ENCODE measurements at regions not wholly inside any gene's neighbourhood (a gene's known extent, or its start where the extent isn't known, plus 50 kb on each side); places are given as distances from the start of the nearest gene placed in this dataset.

DNA sequence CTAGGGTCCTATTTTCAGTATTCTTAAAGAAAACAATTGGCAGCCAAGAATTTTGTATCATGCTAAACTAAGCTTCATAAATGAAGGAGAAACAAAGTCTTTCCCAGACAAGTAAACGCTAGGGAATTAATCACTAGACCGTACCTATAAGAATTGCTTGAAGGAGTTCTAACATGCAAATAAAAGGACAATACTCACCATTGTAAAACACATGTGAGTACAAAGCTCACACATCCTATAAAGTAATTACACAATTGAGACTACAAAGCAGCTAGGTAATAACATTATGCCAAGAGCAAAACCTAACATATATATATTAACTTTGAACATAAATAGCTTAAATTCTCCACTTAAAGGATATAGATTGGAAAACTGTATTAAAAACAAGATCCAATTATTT, 147.4 kb downstream of the FAM83B start:
- Histone ChIP-seq H3K4me2 (ENCODE audit: low read depth, low read length, poor library complexity, severe bottlenecking) (no peak overlapping the region), H2AFZ (ENCODE audit: low read length) (no peak overlapping the region), H3K9ac (ENCODE audit: low read depth, low read length, poor library complexity, severe bottlenecking) (no peak overlapping the region), H3K4me3 (ENCODE audit: low read length, poor library complexity, severe bottlenecking) (no peak overlapping the region), H3K9me2 (replicated peaks; ENCODE audit: low read depth, low read length) (no peaks in the 10 kb centered on the region), H3K27me3 (ENCODE audit: insufficient read depth, low read length, poor library complexity, severe bottlenecking) (no peaks in the 10 kb centered on the region), H3K4me1 (ENCODE audit: insufficient read depth, low read length, poor library complexity, severe bottlenecking) (no peaks in the 10 kb centered on the region), H4K20me1 (ENCODE audit: insufficient read depth, low read length, poor library complexity, severe bottlenecking) (no peaks in the 10 kb centered on the region), H3F3A (ENCODE audit: low read depth) (no peaks in the 10 kb centered on the region), H3K36me3 (ENCODE audit: insufficient read depth, low read length) (no peaks in the 10 kb centered on the region), H3K79me2 (ENCODE audit: insufficient read depth, low read length) (no peaks in the 10 kb centered on the region), H3K9me3 (ENCODE audit: insufficient read depth, low read depth, low read length) (no peaks in the 10 kb centered on the region)
- TF ChIP-seq EZH2phosphoT487 (IDR thresholded peaks at IDR 0.05; ENCODE audit: borderline replicate concordance), result no peak
- TF ChIP-seq, protein P1, sequence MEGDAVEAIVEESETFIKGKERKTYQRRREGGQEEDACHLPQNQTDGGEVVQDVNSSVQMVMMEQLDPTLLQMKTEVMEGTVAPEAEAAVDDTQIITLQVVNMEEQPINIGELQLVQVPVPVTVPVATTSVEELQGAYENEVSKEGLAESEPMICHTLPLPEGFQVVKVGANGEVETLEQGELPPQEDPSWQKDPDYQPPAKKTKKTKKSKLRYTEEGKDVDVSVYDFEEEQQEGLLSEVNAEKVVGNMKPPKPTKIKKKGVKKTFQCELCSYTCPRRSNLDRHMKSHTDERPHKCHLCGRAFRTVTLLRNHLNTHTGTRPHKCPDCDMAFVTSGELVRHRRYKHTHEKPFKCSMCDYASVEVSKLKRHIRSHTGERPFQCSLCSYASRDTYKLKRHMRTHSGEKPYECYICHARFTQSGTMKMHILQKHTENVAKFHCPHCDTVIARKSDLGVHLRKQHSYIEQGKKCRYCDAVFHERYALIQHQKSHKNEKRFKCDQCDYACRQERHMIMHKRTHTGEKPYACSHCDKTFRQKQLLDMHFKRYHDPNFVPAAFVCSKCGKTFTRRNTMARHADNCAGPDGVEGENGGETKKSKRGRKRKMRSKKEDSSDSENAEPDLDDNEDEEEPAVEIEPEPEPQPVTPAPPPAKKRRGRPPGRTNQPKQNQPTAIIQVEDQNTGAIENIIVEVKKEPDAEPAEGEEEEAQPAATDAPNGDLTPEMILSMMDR (conservative IDR thresholded peaks at IDR 0.05; ENCODE audit: low read length), result no peak

DNA sequence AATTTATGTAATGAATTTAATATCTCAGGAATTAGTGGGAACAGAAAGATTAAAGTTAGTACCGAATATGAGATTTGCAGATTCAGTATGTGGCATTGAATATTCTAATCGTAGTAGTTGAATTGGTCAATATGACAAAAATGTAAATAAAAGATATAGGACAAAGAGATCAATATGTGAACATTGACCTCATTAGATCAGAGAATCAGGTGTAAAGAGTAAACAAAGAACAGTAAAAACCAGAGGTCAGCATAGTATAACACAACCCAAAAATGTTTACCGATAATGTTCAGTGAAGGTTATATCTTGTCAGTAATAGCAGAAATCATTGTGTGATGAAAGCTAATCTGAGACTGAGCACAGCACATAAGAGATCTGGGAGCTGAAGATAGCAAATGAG, 152.0 kb downstream of the FAM83B start:
- Histone ChIP-seq H3K9me2 (replicated peaks; ENCODE audit: low read depth, low read length) (no peaks in the 10 kb centered on the region), H4K20me1 (ENCODE audit: insufficient read depth, low read length, poor library complexity, severe bottlenecking) (no peaks in the 10 kb centered on the region), H3K27me3 (ENCODE audit: insufficient read depth, low read length, poor library complexity, severe bottlenecking) (no peaks in the 10 kb centered on the region), H3K9me3 (ENCODE audit: insufficient read depth, low read depth, low read length) (no peaks in the 10 kb centered on the region), H3F3A (ENCODE audit: low read depth) (no peaks in the 10 kb centered on the region), H3K9ac (ENCODE audit: low read depth, low read length, poor library complexity, severe bottlenecking) (no peak overlapping the region), H3K4me1 (ENCODE audit: insufficient read depth, low read length, poor library complexity, severe bottlenecking) (no peaks in the 10 kb centered on the region), H3K36me3 (ENCODE audit: insufficient read depth, low read length) (no peaks in the 10 kb centered on the region), H3K79me2 (ENCODE audit: insufficient read depth, low read length) (no peaks in the 10 kb centered on the region), H3K4me3 (ENCODE audit: low read length, poor library complexity, severe bottlenecking) (no peak overlapping the region), H3K4me2 (ENCODE audit: low read depth, low read length, poor library complexity, severe bottlenecking) (no peak overlapping the region), H2AFZ (ENCODE audit: low read length) (no peak overlapping the region)
- no peak for TF ChIP-seq EZH2phosphoT487 (IDR thresholded peaks at IDR 0.05; ENCODE audit: borderline replicate concordance)
- TF ChIP-seq, protein P1 (conservative IDR thresholded peaks at IDR 0.05; ENCODE audit: low read length), result no peak

DNA sequence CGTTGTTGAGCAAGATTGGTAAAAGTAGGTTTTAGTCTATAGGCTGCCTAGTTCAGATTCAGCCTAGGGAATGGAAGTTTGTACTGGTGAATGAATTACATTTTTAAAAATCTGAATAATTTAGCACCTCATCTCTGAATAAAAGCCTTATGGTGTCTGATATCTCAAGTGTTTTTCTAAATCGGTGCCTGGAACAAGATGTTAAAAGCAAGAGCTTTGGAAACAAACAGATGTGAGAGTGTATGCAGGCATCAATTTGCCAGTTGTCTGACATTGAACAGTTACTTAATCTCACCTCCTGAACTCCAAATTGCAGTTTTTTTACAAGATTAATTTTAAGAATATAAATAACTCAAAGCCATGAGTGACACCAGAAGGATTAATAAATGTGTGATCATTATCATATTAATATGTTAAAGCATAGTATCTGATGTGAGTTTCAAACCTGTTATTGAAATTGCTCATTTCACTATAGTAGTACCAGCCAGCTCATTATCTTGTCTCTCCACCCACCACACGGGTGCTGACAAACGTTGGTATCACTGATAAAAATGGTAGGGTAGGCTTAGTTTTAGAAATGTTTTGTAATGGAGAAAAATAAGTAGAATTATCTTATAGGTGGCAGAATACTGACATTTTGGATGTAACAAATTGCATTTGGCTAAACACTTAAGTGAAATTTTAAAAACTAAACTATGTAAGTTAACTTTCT, 157.3 kb downstream of the FAM83B start:
- Histone ChIP-seq H2AFZ (ENCODE audit: low read length) (no peak overlapping the region), H3F3A (ENCODE audit: low read depth) (no peaks in the 10 kb centered on the region), H3K36me3 (ENCODE audit: insufficient read depth, low read length) (no peaks in the 10 kb centered on the region), H3K27me3 (ENCODE audit: insufficient read depth, low read length, poor library complexity, severe bottlenecking) (no peaks in the 10 kb centered on the region), H3K9ac (ENCODE audit: low read depth, low read length, poor library complexity, severe bottlenecking) (no peak overlapping the region), H3K79me2 (ENCODE audit: insufficient read depth, low read length) (no peaks in the 10 kb centered on the region), H3K4me2 (ENCODE audit: low read depth, low read length, poor library complexity, severe bottlenecking) (no peak overlapping the region), H3K9me2 (replicated peaks; ENCODE audit: low read depth, low read length) (no peaks in the 10 kb centered on the region), H3K9me3 (ENCODE audit: insufficient read depth, low read depth, low read length) (no peaks in the 10 kb centered on the region), H3K4me3 (ENCODE audit: low read length, poor library complexity, severe bottlenecking) (no peak overlapping the region), H3K4me1 (ENCODE audit: insufficient read depth, low read length, poor library complexity, severe bottlenecking) (no peaks in the 10 kb centered on the region), H4K20me1 (ENCODE audit: insufficient read depth, low read length, poor library complexity, severe bottlenecking) (no peaks in the 10 kb centered on the region)
- no peak for TF ChIP-seq EZH2phosphoT487 (IDR thresholded peaks at IDR 0.05; ENCODE audit: borderline replicate concordance)
- TF ChIP-seq, protein P1 (conservative IDR thresholded peaks at IDR 0.05; ENCODE audit: low read length), result no peak

All from Loucy (cell line).